ENCODE measurements at regions not wholly inside any gene's neighbourhood (a gene's known extent, or its start where the extent isn't known, plus 50 kb on each side); places are given as distances from the start of the nearest gene placed in this dataset.

DNA sequence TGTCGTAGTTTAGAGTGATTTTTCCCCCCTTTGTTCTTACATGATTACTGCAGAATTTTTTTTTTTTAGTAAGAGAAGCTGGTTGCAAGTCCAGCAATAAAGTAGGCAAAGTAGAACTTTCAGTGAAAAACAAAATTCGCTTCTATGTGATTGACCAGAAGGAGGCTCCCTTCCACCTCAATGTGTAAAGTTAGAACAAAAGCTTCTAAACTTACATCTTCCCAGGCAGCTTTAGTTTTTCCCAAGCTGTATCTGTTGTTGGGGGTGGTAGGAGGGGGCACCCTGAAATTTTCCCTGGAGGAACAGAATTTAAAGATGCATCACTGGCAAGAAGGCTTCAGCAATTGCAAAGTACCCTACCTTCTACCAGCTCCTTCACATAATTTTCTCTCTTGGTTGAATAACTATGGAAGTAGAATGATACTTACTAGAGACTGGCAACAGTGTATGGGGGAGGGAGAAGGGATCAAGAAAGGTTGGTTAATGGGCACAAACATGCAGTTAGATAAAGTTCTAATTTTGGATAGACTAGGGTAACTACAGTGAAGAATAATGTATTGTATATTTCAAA lies 87.3 kb upstream of the E2F7 start:
- DNase-seq (ENCODE audit: unreplicated experiment): peak; percentile 48
- no peaks in the 10 kb centered on the region for H3K4me1 Mint-ChIP-seq (ENCODE audit: insufficient read depth, unreplicated experiment)
- intact Hi-C loops (cut with micrococcal nuclease): loop anchor here (1.0 kb wide), 5 partner anchors 87 to 773 kb away; partner anchors contain the start of gene E2F7
- H3K9me3 Mint-ChIP-seq (ENCODE audit: unreplicated experiment): no peaks in the 10 kb centered on the region
- CTCF ChIA-PET: interaction anchor here (0.6 to 4.4 kb wide), 35 partner anchors 8 to 774 kb away, joined by 3 to 31 read pairs (median 4); no protein-coding TSS in a partner anchor
- no peaks in the 10 kb centered on the region for H3K36me3 Mint-ChIP-seq (ENCODE audit: insufficient read depth, unreplicated experiment)
- H3K4me3 Mint-ChIP-seq (ENCODE audit: unreplicated experiment): no peak overlapping the region
- no peak overlapping the region for H3K27ac Mint-ChIP-seq (ENCODE audit: low read depth, unreplicated experiment)
- TF ChIP-seq, protein P1, sequence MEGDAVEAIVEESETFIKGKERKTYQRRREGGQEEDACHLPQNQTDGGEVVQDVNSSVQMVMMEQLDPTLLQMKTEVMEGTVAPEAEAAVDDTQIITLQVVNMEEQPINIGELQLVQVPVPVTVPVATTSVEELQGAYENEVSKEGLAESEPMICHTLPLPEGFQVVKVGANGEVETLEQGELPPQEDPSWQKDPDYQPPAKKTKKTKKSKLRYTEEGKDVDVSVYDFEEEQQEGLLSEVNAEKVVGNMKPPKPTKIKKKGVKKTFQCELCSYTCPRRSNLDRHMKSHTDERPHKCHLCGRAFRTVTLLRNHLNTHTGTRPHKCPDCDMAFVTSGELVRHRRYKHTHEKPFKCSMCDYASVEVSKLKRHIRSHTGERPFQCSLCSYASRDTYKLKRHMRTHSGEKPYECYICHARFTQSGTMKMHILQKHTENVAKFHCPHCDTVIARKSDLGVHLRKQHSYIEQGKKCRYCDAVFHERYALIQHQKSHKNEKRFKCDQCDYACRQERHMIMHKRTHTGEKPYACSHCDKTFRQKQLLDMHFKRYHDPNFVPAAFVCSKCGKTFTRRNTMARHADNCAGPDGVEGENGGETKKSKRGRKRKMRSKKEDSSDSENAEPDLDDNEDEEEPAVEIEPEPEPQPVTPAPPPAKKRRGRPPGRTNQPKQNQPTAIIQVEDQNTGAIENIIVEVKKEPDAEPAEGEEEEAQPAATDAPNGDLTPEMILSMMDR (IDR thresholded peaks at IDR 0.05; ENCODE audit: unreplicated experiment): peak; percentile 69
- POLR2A ChIA-PET: interaction anchor here (1.0 to 1.2 kb wide), 2 partner anchors 79 to 92 kb away, joined by 3 read pairs; no protein-coding TSS in a partner anchor
- no peaks in the 10 kb centered on the region for H3K27me3 Mint-ChIP-seq (ENCODE audit: insufficient read depth, unreplicated experiment)
- BruUV-seq (replicated peaks): no TSS peak

DNA sequence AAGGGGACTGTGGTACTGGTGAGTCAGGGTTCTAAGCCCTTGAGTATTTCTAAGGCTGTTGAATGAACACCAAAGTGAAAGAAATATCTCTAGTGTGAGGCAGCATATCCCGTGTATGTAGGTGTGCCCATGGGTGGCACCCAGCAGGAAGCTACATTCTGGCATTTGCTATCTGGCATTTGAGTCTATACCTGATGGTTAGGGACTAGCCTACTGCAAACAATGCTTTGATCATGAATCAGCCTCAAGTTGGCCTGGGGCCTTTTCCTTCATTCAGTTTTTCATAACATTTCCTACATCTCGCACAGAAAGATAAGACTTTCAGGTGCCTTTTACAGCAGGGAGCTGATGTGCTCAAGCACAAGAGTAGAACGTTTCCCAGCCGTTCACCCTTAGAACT lies 85.7 kb upstream of the E2F7 start:
- Mint-ChIP-seq H3K4me3 (ENCODE audit: unreplicated experiment) (no peak overlapping the region), H3K27ac (ENCODE audit: low read depth, unreplicated experiment) (no peak overlapping the region), H3K27me3 (ENCODE audit: insufficient read depth, unreplicated experiment) (no peaks in the 10 kb centered on the region), H3K36me3 (ENCODE audit: insufficient read depth, unreplicated experiment) (no peaks in the 10 kb centered on the region), H3K4me1 (ENCODE audit: insufficient read depth, unreplicated experiment) (no peaks in the 10 kb centered on the region), H3K9me3 (ENCODE audit: unreplicated experiment) (no peaks in the 10 kb centered on the region)
- ChIA-PET POLR2A (no interaction called here), CTCF (interaction anchor here (0.6 to 4.4 kb wide), 3 partner anchors 102 to 680 kb away, joined by 3 to 31 read pairs (median 3); no protein-coding TSS in a partner anchor)
- TF ChIP-seq, protein P1 (IDR thresholded peaks at IDR 0.05; ENCODE audit: unreplicated experiment): no peak
- DNase-seq (ENCODE audit: unreplicated experiment): no peak
- no TSS peak for BruUV-seq (replicated peaks)
- intact Hi-C loops (cut with micrococcal nuclease): no loop called here

DNA sequence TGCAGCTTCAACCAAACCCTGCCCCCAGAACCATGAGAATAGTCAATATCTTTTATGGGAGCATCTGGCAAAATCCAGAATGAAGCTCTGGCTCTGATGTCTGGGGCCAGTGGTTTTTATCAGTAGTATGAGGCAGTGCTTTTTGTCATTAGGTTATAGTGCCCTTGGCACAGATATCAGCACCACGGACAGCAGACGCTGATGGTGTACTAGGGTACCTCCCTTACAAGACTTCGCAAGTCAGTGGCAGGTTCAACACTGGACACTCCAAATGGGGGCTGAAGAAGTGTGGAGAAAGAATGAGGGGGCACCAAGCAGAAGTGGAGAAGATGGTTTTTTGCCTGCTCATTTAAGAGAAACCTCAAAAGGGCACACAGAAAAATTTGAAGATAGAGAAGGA lies 68.2 kb upstream of the E2F7 start:
- DNase-seq (ENCODE audit: unreplicated experiment): peak; percentile 77
- Mint-ChIP-seq H3K9me3 (ENCODE audit: unreplicated experiment) (no peaks in the 10 kb centered on the region), H3K27ac (ENCODE audit: low read depth, unreplicated experiment) (no peak overlapping the region), H3K4me1 (ENCODE audit: insufficient read depth, unreplicated experiment) (no peaks in the 10 kb centered on the region), H3K27me3 (ENCODE audit: insufficient read depth, unreplicated experiment) (no peaks in the 10 kb centered on the region), H3K4me3 (ENCODE audit: unreplicated experiment) (no peak overlapping the region), H3K36me3 (ENCODE audit: insufficient read depth, unreplicated experiment) (no peaks in the 10 kb centered on the region)
- no TSS peak for BruUV-seq (replicated peaks)
- TF ChIP-seq, protein P1 (IDR thresholded peaks at IDR 0.05; ENCODE audit: unreplicated experiment): no peak
- ChIA-PET CTCF (interaction anchor here (0.7 to 3.0 kb wide), 4 partner anchors 19 to 169 kb away, joined by 3 to 16 read pairs (median 4); no protein-coding TSS in a partner anchor), POLR2A (no interaction called here)
- intact Hi-C loops (cut with micrococcal nuclease): no loop called here

DNA sequence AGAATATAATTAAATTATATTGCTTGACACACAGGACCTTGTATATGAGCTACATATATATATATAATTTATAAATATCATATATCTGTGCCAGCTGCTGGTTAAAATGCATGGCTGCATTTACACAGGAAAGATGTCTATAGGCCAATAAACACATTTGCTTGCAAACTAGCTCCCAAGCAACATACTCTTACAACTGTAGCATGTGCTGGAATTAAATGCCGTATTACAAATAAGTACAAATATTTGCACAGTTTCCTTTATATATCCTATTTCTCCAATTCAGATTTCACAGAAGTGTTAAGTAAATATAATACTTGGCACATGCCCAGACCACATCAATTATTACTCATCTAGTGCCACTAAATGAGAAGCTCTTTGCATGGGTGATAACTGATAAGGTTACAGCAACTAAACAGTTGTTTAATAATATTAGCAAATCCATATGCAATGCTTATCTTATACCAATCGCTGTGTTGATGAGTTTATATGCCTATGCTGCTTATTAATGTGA lies 66.7 kb upstream of the E2F7 start:
- Mint-ChIP-seq H3K4me3 (ENCODE audit: unreplicated experiment) (no peak overlapping the region), H3K4me1 (ENCODE audit: insufficient read depth, unreplicated experiment) (no peaks in the 10 kb centered on the region), H3K27ac (ENCODE audit: low read depth, unreplicated experiment) (no peak overlapping the region), H3K36me3 (ENCODE audit: insufficient read depth, unreplicated experiment) (no peaks in the 10 kb centered on the region), H3K27me3 (ENCODE audit: insufficient read depth, unreplicated experiment) (no peaks in the 10 kb centered on the region), H3K9me3 (ENCODE audit: unreplicated experiment) (no peaks in the 10 kb centered on the region)
- BruUV-seq (replicated peaks): no TSS peak
- TF ChIP-seq, protein P1 (IDR thresholded peaks at IDR 0.05; ENCODE audit: unreplicated experiment): no peak
- ChIA-PET CTCF (interaction anchor here (0.6 to 1.5 kb wide), 2 partner anchors 83 to 781 kb away, joined by 3 read pairs; no protein-coding TSS in a partner anchor), POLR2A (interaction anchor here (1.2 kb wide), 1 partner anchor 9 kb away, joined by 5 read pairs; no protein-coding TSS in a partner anchor)
- DNase-seq (ENCODE audit: unreplicated experiment): no peak
- intact Hi-C loops (cut with micrococcal nuclease): no loop called here
